H1 (cell line): ENCODE measurements at regions not wholly inside any gene's neighbourhood (a gene's known extent, or its start where the extent isn't known, plus 50 kb on each side); places are given as distances from the start of the nearest gene placed in this dataset.

Experiments
- ASH2L ChIP-seq: fragments of 200-600, 300-600 bp; sonication (generic); IDR thresholded peaks from one replicate; pipeline ENCODE4 v1.7.1; 2017; ENCODE audit warnings: low read length
- CEBPB ChIP-seq: IDR thresholded peaks from 2 replicates; pipeline ENCODE4 v1.6.1; 2012; ENCODE audit warnings: low read depth, low read length
- CREB1 ChIP-seq: IDR thresholded peaks from 2 replicates; pipeline ENCODE4 v1.6.1; 2012; ENCODE audit warnings: inconsistent platforms
- FOSL1 ChIP-seq: IDR thresholded peaks from 2 replicates; pipeline ENCODE4 v1.6.1; 2011; ENCODE audit warnings: mild to moderate bottlenecking, low read depth, low read length, moderate library complexity; ENCODE audit not compliant: insufficient read depth
- KDM5A ChIP-seq: fragments of 200-600 bp; IDR thresholded peaks from 2 replicates; pipeline ENCODE4 v1.7.1; 2012; ENCODE audit warnings: mild to moderate bottlenecking, low read length, inconsistent platforms, mixed read lengths
- NRF1 ChIP-seq: IDR thresholded peaks from 2 replicates; pipeline ENCODE4 v1.6.1; 2011; ENCODE audit warnings: mild to moderate bottlenecking, low read depth, low read length, improper control_type of control experiment
- POLR2AphosphoS5 ChIP-seq: IDR thresholded peaks from 2 replicates; pipeline ENCODE4 v1.6.1; 2011; ENCODE audit warnings: low read depth, low read length
- POU5F1 ChIP-seq: IDR thresholded peaks from 2 replicates; pipeline ENCODE4 v1.6.1; 2011; ENCODE audit warnings: low read depth, mild to moderate bottlenecking, low read length, moderate library complexity
- RAD21 ChIP-seq, 2 experiments: IDR thresholded peaks in 1 of 2; conservative IDR thresholded peaks in 1 of 2; 2 replicates each; pipeline ENCODE4 v1.6.1; 2011; ENCODE audit warnings: low read depth in 2 of 2, low read length in 2 of 2, improper control_type of control experiment in 1 of 2, inconsistent platforms in 1 of 2, mild to moderate bottlenecking in 1 of 2, moderate library complexity in 1 of 2
- RNF2 ChIP-seq: fragments of 200-900, 300-1000 bp; sonication (generic); IDR thresholded peaks from 2 replicates; pipeline ENCODE4 v1.7.1; 2016; ENCODE audit warnings: borderline replicate concordance, low read depth, mild to moderate bottlenecking, antibody characterized with exemption, low read length; ENCODE audit not compliant: poor library complexity, severe bottlenecking; ENCODE audit errors: missing control alignments
- SP2 ChIP-seq: IDR thresholded peaks from 2 replicates; pipeline ENCODE4 v1.6.1; 2012; ENCODE audit warnings: mild to moderate bottlenecking, low read length, inconsistent platforms
- TCF12 ChIP-seq: IDR thresholded peaks from 2 replicates; pipeline ENCODE4 v1.6.1; 2011; ENCODE audit warnings: low read depth, mild to moderate bottlenecking, low read length
- YY1 ChIP-seq: IDR thresholded peaks from 2 replicates; pipeline ENCODE4 v1.6.1; 2011; ENCODE audit warnings: low read depth, mild to moderate bottlenecking, low read length
- TF ChIP-seq, protein P1 (sequence below): IDR thresholded peaks from 2 replicates; pipeline ENCODE4 v1.6.1; 2011; ENCODE audit warnings: low read depth, mild to moderate bottlenecking, low read length; ENCODE audit not compliant: insufficient read depth
- TF ChIP-seq, protein P2 (sequence below): IDR thresholded peaks from 2 replicates; pipeline ENCODE4 v1.6.1; 2012; ENCODE audit warnings: inconsistent platforms
- TF ChIP-seq, protein P3 (sequence below): IDR thresholded peaks from 2 replicates; pipeline ENCODE4 v1.6.1; 2012; ENCODE audit warnings: low read length, inconsistent platforms

DNA sequence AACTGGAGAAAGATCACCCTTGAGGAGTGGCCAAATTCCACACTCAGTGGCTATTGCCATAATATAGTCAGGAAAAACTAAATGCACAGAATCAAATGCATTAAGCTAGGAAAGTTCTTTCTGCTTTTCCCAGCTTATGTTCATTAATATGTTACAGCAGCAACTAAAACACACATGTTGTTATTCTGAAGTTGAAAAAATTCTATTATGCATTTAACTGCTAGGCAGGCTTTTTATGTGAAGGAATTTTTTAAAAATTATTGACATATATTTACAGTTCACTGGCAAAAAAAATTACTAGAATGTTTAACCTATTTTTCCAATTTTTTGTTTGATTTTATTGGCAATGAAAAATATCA is 135.2 kb upstream of the IL12A start (continued):
- TF ChIP-seq FOSL1 (no peak), SP2 (no peak), RAD21 (IDR thresholded peaks at IDR 0.05 in 1 of 2, conservative IDR thresholded peaks at IDR 0.05 in 1 of 2; ENCODE audit: low read depth in 2 of 2, low read length in 2 of 2) (no peak), KDM5A (no peak), POLR2AphosphoS5 (no peak), RNF2 (no peak), YY1 (no peak), POU5F1 (no peak), ASH2L (no peak), CREB1 (no peak), CEBPB (no peak), TCF12 (no peak), NRF1 (no peak)
- TF ChIP-seq, protein P1, sequence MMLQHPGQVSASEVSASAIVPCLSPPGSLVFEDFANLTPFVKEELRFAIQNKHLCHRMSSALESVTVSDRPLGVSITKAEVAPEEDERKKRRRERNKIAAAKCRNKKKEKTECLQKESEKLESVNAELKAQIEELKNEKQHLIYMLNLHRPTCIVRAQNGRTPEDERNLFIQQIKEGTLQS = no peak
- TF ChIP-seq, protein P2, sequence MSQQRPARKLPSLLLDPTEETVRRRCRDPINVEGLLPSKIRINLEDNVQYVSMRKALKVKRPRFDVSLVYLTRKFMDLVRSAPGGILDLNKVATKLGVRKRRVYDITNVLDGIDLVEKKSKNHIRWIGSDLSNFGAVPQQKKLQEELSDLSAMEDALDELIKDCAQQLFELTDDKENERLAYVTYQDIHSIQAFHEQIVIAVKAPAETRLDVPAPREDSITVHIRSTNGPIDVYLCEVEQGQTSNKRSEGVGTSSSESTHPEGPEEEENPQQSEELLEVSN = no peak
- TF ChIP-seq, protein P3, sequence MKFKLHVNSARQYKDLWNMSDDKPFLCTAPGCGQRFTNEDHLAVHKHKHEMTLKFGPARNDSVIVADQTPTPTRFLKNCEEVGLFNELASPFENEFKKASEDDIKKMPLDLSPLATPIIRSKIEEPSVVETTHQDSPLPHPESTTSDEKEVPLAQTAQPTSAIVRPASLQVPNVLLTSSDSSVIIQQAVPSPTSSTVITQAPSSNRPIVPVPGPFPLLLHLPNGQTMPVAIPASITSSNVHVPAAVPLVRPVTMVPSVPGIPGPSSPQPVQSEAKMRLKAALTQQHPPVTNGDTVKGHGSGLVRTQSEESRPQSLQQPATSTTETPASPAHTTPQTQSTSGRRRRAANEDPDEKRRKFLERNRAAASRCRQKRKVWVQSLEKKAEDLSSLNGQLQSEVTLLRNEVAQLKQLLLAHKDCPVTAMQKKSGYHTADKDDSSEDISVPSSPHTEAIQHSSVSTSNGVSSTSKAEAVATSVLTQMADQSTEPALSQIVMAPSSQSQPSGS = no peak
- TF ChIP-seq, all 59 proteins: peak for 0
